GM19463 (cell line): ENCODE measurements at regions not wholly inside any gene's neighbourhood (a gene's known extent, or its start where the extent isn't known, plus 50 kb on each side); places are given as distances from the start of the nearest gene placed in this dataset.
A peak's percentile ranks its signal among the peaks of the same experiment; 100 is the strongest.

Experiments
- ATAC-seq: cut with Tn5 transposase; IDR thresholded peaks from one replicate; pipeline ENCODE4 v1.9.1; 2021; ENCODE audit warnings: mild to moderate bottlenecking, moderate library complexity; ENCODE audit not compliant: unreplicated experiment

DNA sequence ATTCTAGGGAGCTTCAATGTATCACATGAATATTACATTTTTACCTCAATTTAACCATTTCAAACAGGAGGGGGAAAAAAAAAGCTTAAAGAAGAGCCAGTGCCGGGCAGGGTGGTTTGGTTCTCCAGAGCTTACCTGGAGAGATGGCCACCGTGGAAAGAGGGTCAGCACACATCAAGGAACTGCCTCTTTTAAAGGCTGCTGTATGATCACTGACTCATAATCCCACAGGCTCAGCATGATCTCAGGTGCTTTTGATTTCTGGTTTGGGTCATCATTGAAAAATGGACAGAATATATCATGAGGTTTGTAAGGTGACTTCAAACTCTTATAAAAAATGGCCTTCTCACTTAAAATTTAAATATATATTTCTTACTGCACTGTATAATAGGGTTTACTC, 67.5 kb upstream of the MDFIC start:
- ATAC-seq = no peak

DNA sequence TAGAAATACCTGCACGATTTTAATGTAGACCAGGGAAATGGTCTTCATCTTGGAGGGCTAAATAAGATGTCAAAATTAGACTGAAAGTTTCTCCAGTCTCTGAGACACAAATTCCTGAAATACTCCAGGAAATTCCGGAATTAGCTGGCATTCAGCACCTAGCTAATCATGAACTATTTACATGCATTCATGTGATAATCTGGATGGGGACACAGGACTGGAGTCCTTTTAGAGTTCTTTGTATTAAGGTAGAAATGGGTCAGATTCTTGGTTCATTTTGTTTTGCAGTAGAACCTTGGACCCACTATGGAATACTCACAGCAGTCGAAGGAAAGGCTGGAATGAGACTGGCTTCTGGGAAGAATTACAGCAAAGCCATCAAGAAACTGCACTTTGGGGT, 65.3 kb upstream of the MDFIC start:
- ATAC-seq = no peak

DNA sequence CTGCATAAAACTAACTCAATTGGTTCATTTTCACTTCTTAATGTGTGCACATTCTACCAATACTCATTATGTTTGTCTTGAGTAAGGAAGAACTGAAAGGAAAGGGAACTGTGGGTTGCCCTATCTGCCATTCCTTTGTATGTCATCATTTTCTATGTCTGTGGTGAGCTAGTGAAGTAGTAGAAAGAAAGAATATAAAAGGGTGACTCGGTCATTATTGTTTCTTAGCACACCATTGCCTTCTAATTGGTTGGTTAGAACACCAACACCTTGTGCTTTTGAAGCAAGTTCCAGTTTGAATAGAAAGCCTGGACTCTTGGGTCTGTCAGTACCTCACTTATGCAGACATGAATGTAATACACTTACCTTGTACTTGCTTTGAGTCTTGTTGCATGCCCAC, 64.3 kb upstream of the MDFIC start:
- no peak for ATAC-seq

DNA sequence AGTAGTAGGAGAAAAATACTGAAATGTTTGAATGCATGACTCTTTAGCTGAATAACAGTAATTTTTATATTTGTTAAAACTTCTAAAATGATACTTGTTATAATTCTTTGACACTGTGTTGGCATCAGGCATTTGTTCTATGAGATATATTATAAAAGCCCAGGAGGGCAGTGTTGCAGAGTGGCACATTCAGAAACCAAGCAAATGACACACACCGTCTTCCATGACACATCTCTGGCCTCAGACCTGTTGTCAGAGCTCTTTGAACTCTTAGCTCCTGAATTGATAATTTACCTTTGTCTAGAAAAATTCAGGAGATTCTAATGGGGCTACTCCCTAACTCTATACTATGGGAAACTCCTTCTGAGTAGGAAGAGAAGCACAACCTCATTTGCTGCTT, 62.4 kb upstream of the MDFIC start:
- ATAC-seq = no peak

DNA sequence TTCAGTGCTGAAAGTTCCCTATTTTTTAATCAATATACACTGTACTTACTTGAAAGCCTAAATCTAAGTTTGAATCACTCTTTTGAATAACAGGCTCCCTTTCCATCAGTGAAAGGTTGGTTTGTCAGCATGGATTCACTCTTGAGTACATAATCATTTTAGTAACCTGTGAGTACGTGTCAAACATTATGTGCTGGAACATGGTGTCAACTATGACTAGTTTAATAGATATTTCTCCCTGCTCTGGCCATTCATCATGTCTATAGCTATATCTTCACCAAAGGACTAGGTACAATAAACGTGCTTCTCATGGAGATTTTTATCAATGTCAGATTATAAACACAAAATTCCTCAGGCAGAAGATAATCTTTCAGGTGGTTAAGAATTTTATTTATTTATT, 61.7 kb upstream of the MDFIC start:
- ATAC-seq = no peak

DNA sequence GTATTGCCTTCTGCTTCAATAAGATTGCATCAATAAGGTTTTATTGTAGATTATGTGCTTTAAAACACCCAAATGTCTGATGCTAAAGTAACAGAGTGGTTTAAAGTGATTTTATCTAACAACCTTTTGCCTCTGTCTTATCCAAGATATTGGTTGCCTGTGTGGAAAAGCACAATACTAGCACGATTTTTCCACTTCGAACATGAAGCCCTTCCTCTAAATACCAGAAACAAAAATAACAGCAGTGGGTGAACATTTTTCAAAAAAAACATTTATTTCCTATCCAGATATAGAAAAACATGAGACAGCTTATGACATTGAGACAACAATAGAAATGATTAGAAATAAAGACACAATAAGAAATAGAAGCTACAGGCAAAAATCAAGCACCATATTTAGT, 59.5 kb upstream of the MDFIC start:
- no peak for ATAC-seq

DNA sequence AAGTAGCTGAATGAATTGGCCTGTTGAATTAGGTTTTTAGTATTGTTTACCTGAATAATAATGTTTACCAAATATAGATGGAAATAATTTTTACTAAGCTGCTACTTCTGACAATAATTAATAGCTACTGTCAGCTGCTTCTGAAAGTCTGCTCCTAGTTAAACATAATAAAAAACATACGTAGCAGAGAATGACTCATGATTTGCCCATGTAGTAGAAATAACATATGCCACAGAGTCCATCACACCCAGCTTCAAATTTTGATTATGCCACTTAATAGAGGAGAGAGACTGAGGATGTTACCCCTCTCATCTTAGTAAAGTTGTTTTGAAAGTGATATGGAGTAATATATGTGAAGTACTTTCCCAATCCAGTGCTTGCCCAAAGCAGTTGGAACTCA, 57.6 kb upstream of the MDFIC start:
- ATAC-seq = no peak

DNA sequence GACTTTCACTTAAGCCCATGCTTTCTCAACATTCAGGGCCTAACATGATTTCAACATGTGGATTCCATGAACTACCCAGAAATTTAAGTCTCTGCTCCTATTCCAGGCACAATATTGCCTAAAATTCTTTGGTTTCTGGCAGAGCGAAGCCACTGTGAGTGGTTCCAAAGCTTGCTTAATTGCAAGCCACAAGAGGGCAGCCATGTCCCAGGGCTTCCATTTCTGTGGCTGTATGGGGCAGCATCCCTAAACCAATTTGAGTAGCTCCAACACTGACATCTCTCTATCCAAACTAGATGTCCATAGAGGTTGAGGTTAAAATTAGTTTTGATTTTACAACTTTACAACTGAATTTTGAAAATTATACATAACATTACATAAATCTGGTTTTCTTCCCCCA, 56.3 kb upstream of the MDFIC start:
- peak; percentile 82 for ATAC-seq
